ENCODE measurements at regions not wholly inside any gene's neighbourhood (a gene's known extent, or its start where the extent isn't known, plus 50 kb on each side); places are given as distances from the start of the nearest gene placed in this dataset.

DNA sequence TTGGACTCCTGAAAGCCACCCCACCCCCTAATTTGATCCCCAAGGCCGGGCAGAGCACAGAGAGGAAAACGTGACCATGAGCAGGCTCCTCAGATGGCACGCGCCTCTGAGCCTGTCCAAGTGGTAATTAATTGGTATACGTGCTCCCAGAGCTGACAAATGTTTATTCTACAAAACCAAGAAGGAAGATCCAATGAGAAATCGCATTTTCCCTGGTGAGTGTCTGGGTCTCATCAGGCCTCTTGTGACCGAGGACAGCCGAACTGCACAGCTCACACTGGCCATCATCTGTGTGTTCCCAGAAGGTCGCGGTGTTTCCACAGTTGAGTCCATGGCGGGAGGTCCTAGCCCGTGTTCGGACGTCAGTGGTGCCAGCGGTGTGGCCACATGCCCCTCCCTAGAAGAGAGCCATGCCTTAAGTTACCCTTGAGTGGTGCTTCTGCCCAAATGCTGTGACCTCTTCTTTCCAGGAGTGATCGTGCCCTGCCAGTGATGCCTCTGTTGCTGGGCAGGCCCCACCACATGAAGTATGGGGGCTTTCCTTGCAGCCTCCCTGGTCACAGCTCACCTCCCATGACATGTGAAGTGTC lies 317.5 kb upstream of the RTL1 start (continued):
- TF ChIP-seq, protein P1, sequence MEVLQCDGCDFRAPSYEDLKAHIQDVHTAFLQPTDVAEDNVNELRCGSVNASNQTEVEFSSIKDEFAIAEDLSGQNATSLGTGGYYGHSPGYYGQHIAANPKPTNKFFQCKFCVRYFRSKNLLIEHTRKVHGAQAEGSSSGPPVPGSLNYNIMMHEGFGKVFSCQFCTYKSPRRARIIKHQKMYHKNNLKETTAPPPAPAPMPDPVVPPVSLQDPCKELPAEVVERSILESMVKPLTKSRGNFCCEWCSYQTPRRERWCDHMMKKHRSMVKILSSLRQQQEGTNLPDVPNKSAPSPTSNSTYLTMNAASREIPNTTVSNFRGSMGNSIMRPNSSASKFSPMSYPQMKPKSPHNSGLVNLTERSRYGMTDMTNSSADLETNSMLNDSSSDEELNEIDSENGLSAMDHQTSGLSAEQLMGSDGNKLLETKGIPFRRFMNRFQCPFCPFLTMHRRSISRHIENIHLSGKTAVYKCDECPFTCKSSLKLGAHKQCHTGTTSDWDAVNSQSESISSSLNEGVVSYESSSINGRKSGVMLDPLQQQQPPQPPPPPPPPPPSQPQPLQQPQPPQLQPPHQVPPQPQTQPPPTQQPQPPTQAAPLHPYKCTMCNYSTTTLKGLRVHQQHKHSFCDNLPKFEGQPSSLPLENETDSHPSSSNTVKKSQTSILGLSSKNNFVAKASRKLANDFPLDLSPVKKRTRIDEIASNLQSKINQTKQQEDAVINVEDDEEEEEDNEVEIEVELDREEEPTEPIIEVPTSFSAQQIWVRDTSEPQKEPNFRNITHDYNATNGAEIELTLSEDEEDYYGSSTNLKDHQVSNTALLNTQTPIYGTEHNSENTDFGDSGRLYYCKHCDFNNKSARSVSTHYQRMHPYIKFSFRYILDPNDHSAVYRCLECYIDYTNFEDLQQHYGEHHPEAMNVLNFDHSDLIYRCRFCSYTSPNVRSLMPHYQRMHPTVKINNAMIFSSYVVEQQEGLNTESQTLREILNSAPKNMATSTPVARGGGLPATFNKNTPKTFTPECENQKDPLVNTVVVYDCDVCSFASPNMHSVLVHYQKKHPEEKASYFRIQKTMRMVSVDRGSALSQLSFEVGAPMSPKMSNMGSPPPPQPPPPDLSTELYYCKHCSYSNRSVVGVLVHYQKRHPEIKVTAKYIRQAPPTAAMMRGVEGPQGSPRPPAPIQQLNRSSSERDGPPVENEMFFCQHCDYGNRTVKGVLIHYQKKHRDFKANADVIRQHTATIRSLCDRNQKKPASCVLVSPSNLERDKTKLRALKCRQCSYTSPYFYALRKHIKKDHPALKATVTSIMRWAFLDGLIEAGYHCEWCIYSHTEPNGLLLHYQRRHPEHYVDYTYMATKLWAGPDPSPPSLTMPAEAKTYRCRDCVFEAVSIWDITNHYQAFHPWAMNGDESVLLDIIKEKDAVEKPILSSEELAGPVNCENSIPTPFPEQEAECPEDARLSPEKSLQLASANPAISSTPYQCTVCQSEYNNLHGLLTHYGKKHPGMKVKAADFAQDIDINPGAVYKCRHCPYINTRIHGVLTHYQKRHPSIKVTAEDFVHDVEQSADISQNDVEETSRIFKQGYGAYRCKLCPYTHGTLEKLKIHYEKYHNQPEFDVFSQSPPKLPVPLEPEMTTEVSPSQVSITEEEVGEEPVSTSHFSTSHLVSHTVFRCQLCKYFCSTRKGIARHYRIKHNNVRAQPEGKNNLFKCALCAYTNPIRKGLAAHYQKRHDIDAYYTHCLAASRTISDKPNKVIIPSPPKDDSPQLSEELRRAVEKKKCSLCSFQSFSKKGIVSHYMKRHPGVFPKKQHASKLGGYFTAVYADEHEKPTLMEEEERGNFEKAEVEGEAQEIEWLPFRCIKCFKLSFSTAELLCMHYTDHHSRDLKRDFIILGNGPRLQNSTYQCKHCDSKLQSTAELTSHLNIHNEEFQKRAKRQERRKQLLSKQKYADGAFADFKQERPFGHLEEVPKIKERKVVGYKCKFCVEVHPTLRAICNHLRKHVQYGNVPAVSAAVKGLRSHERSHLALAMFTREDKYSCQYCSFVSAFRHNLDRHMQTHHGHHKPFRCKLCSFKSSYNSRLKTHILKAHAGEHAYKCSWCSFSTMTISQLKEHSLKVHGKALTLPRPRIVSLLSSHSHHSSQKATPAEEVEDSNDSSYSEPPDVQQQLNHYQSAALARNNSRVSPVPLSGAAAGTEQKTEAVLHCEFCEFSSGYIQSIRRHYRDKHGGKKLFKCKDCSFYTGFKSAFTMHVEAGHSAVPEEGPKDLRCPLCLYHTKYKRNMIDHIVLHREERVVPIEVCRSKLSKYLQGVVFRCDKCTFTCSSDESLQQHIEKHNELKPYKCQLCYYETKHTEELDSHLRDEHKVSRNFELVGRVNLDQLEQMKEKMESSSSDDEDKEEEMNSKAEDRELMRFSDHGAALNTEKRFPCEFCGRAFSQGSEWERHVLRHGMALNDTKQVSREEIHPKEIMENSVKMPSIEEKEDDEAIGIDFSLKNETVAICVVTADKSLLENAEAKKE (CRISPR knock-in tag; IDR thresholded peaks at IDR 0.05), result no peak
- no peak for TF ChIP-seq CREB1 (CRISPR knock-in tag; IDR thresholded peaks at IDR 0.05; ENCODE audit: low read depth)
- TF ChIP-seq, protein P2, sequence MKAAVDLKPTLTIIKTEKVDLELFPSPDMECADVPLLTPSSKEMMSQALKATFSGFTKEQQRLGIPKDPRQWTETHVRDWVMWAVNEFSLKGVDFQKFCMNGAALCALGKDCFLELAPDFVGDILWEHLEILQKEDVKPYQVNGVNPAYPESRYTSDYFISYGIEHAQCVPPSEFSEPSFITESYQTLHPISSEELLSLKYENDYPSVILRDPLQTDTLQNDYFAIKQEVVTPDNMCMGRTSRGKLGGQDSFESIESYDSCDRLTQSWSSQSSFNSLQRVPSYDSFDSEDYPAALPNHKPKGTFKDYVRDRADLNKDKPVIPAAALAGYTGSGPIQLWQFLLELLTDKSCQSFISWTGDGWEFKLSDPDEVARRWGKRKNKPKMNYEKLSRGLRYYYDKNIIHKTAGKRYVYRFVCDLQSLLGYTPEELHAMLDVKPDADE (IDR thresholded peaks at IDR 0.05), result no peak
- TF ChIP-seq EZH2phosphoT487 (IDR thresholded peaks at IDR 0.05; ENCODE audit: unreplicated experiment), result no peak
- TF ChIP-seq JUNB (IDR thresholded peaks at IDR 0.05; ENCODE audit: unreplicated experiment), result no peak
- TF ChIP-seq NANOG (IDR thresholded peaks at IDR 0.05; ENCODE audit: borderline replicate concordance), result no peak

DNA sequence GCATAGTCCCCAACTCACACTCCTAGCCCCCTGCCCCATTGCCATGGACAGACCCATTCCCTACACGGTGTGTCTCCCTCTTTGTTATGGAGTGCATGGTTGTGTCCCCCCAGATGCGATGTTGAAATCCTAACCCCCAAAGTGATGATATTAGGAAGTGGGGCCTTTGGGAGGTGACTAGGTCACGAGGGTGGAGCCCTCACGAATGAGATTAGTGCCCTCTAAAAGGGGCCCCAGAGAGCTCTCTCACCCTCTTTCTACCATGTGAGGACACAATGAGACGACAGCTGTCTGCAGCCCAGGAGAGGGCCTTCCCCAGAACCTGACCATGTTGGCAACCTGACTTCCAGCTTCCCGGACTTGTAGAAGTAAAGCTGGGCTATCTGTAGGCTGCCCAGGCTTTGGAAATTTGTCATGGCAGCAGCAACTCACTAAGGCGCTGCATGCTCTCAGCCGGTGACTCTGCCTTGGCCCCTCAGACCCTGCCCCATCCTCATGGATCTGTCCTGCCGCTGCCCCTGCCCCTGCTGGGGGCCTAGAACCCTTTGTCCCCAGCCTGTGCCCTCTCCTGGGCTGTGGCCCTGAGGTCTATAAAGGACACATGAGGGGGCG lies 318.1 kb upstream of the RTL1 start:
- H3K4me1 Mint-ChIP-seq, result peaks cover 23% of the 10 kb centered on the region
- H3K9me2 ChIP-seq (ENCODE audit: insufficient read depth), result no peaks in the 10 kb centered on the region
- H4K20me1 ChIP-seq (replicated peaks; ENCODE audit: insufficient read depth), result no peaks in the 10 kb centered on the region
- peaks cover 14% of the 10 kb centered on the region for H3K4me1 ChIP-seq (ENCODE audit: insufficient read depth)
- no peak overlapping the region for H2AFZ ChIP-seq
- H3K27me3 Mint-ChIP-seq (ENCODE audit: insufficient read depth, low read depth, poor library complexity), result peaks cover 13% of the 10 kb centered on the region
- H3K36me3 ChIP-seq (ENCODE audit: insufficient read depth), result no peaks in the 10 kb centered on the region
- no peak overlapping the region for H3K27ac ChIP-seq (ENCODE audit: low read depth)
- peaks cover 3% of the 10 kb centered on the region; the same call in 1 of the 3 replicates for H3K9me3 Mint-ChIP-seq
- DNase-seq (ENCODE audit: low spot score) (no peak), ATAC-seq (no peak)
- no peaks in the 10 kb centered on the region for H3K79me2 ChIP-seq (replicated peaks; ENCODE audit: insufficient read depth)
- no peak overlapping the region for H3K4me2 ChIP-seq
- H3K4me3 ChIP-seq, result no peak overlapping the region
- no peaks in the 10 kb centered on the region; the same call in 2 of the 3 replicates for H3K36me3 Mint-ChIP-seq (ENCODE audit: low read depth)
- H3K27me3 ChIP-seq (ENCODE audit: insufficient read depth), result no peaks in the 10 kb centered on the region
- no peak overlapping the region for H3K27ac Mint-ChIP-seq
- H3F3A ChIP-seq (replicated peaks; ENCODE audit: low read depth), result no peaks in the 10 kb centered on the region; the same call in 1 of the 2 replicates
- no peak overlapping the region; the same call in 2 of the 3 replicates for H3K4me3 Mint-ChIP-seq
- TF ChIP-seq, protein P2 (IDR thresholded peaks at IDR 0.05), result no peak
- TF ChIP-seq POLR2AphosphoS5 (IDR thresholded peaks at IDR 0.05; ENCODE audit: low read depth) (no peak), EZH2 (IDR thresholded peaks at IDR 0.05; ENCODE audit: low read depth, unreplicated experiment) (no peak), NANOG (IDR thresholded peaks at IDR 0.05; ENCODE audit: borderline replicate concordance) (no peak), ZNF114 (CRISPR knock-in tag; IDR thresholded peaks at IDR 0.05) (no peak)
- TF ChIP-seq, protein P3, sequence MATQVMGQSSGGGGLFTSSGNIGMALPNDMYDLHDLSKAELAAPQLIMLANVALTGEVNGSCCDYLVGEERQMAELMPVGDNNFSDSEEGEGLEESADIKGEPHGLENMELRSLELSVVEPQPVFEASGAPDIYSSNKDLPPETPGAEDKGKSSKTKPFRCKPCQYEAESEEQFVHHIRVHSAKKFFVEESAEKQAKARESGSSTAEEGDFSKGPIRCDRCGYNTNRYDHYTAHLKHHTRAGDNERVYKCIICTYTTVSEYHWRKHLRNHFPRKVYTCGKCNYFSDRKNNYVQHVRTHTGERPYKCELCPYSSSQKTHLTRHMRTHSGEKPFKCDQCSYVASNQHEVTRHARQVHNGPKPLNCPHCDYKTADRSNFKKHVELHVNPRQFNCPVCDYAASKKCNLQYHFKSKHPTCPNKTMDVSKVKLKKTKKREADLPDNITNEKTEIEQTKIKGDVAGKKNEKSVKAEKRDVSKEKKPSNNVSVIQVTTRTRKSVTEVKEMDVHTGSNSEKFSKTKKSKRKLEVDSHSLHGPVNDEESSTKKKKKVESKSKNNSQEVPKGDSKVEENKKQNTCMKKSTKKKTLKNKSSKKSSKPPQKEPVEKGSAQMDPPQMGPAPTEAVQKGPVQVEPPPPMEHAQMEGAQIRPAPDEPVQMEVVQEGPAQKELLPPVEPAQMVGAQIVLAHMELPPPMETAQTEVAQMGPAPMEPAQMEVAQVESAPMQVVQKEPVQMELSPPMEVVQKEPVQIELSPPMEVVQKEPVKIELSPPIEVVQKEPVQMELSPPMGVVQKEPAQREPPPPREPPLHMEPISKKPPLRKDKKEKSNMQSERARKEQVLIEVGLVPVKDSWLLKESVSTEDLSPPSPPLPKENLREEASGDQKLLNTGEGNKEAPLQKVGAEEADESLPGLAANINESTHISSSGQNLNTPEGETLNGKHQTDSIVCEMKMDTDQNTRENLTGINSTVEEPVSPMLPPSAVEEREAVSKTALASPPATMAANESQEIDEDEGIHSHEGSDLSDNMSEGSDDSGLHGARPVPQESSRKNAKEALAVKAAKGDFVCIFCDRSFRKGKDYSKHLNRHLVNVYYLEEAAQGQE (IDR thresholded peaks at IDR 0.05; ENCODE audit: unreplicated experiment), result no peak
